ENCODE measurements at regions not wholly inside any gene's neighbourhood (a gene's known extent, or its start where the extent isn't known, plus 50 kb on each side); places are given as distances from the start of the nearest gene placed in this dataset.

GRCh38 chr16:86751076-86752030, 173.0 kb downstream of the FOXL1 start:
- DNase-seq, result no peak

- no peak for DNase-seq
Observed at GRCh38 chr16:86752582-86753175, 174.3 kb downstream of the FOXL1 start.

GRCh38 chr16:86753399-86753798, 175.1 kb downstream of the FOXL1 start:
- no peak for DNase-seq

GRCh38 chr16:86755571-86756006, 177.2 kb downstream of the FOXL1 start:
- DNase-seq, result no peak

GRCh38 chr16:86756882-86757703, 178.7 kb downstream of the FOXL1 start:
- no peak for DNase-seq

- DNase-seq, result no peak
Observed at GRCh38 chr16:86757704-86758040, 179.3 kb downstream of the FOXL1 start.

GRCh38 chr16:86758932-86759331, 180.6 kb downstream of the FOXL1 start:
- DNase-seq, result no peak

GRCh38 chr16:86761111-86762031, 183.0 kb downstream of the FOXL1 start:
- no peak for DNase-seq

- no peak for DNase-seq
Observed at GRCh38 chr16:86762095-86762494, 183.7 kb downstream of the FOXL1 start.

- DNase-seq, result no peak
Observed at GRCh38 chr16:86763819-86764218, 185.5 kb downstream of the FOXL1 start.

- no peak for DNase-seq
Observed at GRCh38 chr16:86764551-86764950, 186.2 kb downstream of the FOXL1 start.

GRCh38 chr16:86765389-86766026, 187.2 kb downstream of the FOXL1 start:
- DNase-seq, result no peak

GRCh38 chr16:86766700-86767099, 188.4 kb downstream of the FOXL1 start:
- no peak for DNase-seq

GRCh38 chr16:86768228-86768791, 190.0 kb downstream of the FOXL1 start:
- DNase-seq, result no peak

GRCh38 chr16:86768999-86769398, 190.7 kb downstream of the FOXL1 start:
- DNase-seq, result no peak

GRCh38 chr16:86771506-86772460, 193.4 kb downstream of the FOXL1 start:
- no peak for DNase-seq

- no peak for DNase-seq
Observed at GRCh38 chr16:86772671-86773353, 194.5 kb downstream of the FOXL1 start.

GRCh38 chr16:86773354-86773715, 195.0 kb downstream of the FOXL1 start:
- no peak for DNase-seq

GRCh38 chr16:86774931-86775330, 196.6 kb downstream of the FOXL1 start:
- no peak for DNase-seq

- no peak for DNase-seq
Observed at GRCh38 chr16:86775511-86775921, 197.2 kb downstream of the FOXL1 start.
